HG02938 (cell line): ENCODE measurements at regions not wholly inside any gene's neighbourhood (a gene's known extent, or its start where the extent isn't known, plus 50 kb on each side); places are given as distances from the start of the nearest gene placed in this dataset.

ENCODE experiments used
- ATAC-seq: cut with Tn5 transposase; IDR thresholded peaks from one replicate; pipeline ENCODE4 v1.9.1; 2021; ENCODE audit warnings: mild to moderate bottlenecking, moderate library complexity; ENCODE audit not compliant: unreplicated experiment

DNA sequence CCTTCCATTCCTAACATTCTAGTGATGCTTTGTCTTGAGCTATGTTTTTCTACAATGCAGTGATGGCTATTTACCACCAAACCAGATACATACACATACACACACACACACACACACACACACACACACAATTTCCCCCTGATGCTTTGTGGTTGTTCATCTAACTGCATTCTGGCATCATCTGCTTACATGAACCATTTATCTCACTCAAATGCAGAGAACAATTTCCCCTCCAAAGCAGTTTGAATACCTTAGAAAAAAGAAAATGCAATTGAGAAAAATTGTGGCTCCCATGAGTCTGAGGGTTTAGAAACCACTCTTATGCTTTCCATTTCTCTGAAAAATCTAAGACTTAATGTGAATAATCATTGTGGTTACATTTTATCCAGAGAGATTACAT is 1024.8 kb downstream of the TLE4 start:
- no peak for ATAC-seq

- no peak for ATAC-seq
Observed at GRCh38 chr9:80595192-80595591, 1023.4 kb downstream of the TLE4 start.

DNA sequence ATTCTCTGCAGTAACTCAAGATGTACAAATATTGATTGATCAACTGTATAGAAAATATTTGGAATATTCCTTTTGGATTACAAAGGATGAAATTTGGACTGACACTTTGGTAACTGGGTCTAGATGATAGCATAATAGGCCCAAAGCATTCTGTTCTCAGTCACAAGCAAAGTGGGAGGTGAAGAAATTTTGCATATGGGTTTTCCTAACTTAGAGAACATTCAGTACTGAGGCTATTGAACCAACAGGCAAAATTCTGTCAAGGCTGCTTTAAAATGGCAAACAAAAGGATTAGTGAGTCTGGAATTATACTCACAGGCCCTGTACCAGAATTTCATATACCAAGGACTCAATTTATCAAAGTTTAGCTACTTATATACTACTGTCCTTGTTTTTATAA is 1020.6 kb downstream of the TLE4 start:
- ATAC-seq: no peak

GRCh38 chr9:80586786-80587330 is 1015.1 kb downstream of the TLE4 start:
- ATAC-seq: no peak

DNA sequence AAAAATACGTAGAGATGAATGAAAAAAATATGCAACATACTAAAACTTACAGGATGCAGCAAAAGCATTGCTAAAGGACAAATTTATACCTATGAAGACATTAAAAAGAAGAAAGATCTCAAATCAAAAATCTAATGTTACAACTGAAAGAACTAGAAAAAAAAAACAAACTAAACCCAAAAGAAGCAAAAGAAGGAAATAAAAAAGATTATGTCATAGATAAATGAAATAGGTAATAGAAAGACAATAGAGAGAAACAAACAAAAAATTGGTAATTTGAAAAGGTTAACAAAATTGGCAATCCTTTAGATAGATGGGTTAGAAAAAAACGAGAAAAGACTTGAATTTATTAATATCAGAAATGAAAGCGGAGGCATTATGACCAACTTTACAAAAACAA is 1000.2 kb downstream of the TLE4 start:
- ATAC-seq: no peak

DNA sequence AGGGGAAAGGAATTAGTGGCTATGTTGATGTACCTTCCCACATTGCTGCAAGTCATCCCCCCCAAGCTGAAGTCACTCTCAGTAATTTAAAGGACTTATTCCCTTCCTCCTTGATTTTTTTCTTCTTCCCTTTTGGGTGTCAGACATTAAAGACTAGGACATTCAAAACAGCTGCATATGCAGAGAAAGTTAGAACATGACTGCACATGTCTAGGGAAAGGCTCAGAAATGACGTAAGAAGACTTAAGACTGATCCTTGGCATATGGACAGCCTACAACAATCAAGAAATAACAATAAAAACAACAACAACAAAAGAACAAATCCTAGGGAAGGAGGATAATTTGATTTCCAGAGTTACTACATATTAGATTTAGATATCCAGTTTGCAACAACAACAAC is 997.5 kb downstream of the TLE4 start:
- no peak for ATAC-seq

DNA sequence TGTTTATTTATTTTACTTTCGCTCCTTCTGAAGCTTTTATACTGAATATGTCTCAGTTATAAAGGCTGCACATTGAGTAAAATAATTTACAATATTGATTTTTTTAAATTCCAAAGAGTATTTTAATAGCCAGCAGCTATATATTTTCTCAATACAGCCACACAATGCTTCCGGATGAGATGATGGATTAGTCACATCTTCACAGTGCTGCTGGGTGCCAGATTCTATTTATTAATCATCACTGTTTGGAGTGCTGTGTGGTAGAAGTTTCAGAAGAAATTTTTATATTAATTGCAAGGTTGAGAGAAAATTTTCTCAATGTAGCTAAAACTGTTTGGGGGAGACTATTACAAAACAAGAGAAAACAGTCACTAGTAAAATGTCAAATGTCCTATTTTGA is 989.8 kb downstream of the TLE4 start:
- ATAC-seq: no peak

DNA sequence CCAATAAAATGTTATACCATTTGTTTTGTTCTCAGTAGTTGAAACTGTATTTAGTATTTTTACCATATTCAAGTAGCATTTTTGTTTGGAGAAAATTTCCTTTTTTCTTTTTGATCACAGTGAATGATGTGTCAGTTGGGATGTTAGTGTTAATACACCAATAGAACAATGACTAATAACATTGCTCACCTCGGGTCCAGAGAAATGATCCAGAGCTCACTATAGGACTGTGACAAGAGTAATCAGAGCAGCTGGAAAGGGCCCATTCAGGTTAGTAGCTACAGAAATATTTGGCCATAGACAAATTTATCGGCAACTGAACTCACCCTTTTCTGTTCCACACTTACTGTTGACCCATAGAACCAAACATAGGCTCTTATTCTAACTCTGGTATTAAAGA is 989.2 kb downstream of the TLE4 start:
- ATAC-seq: no peak

GRCh38 chr9:80557256-80557655 is 985.5 kb downstream of the TLE4 start:
- ATAC-seq: no peak

DNA sequence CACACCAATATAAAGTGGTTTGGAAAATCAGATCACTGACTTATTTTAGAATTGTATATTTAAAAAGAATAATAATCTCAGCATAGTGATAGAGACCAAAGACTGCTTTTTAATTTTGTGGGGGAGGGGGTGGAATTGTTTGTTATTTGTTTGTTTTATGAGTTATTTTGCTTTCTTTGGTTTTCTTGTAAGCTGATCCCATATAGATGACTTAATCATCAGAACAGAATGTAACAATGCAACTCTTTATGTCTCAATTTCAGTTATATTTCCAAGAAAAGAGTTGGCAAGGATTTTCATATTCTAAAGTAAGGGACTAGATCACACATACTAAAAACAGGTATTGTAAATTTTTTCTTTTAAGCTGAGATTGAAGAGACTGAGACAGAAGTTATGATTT is 984.9 kb downstream of the TLE4 start:
- no peak for ATAC-seq

GRCh38 chr9:80555782-80556325 is 984.1 kb downstream of the TLE4 start:
- ATAC-seq: no peak

DNA sequence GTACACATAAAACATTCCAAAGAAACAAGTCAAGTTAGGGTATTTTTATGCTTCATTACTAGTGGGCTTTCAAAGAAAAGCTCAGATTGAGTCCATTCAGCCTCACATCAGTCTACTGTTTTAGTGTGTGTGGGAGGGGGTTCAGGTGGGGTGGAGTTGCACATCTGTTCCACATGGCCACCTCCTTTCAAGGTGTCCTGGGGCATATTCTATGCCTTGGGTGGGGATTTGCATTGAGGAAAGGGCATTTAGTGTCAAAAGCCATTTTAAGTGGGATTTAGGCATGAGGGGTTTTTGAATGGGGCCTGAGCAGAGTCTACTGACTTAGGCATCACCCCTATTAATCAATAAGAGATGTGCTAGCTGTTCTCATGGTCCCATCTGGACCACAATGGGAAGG is 983.1 kb downstream of the TLE4 start:
- no peak for ATAC-seq

GRCh38 chr9:80554301-80554700 is 982.5 kb downstream of the TLE4 start:
- ATAC-seq: no peak

DNA sequence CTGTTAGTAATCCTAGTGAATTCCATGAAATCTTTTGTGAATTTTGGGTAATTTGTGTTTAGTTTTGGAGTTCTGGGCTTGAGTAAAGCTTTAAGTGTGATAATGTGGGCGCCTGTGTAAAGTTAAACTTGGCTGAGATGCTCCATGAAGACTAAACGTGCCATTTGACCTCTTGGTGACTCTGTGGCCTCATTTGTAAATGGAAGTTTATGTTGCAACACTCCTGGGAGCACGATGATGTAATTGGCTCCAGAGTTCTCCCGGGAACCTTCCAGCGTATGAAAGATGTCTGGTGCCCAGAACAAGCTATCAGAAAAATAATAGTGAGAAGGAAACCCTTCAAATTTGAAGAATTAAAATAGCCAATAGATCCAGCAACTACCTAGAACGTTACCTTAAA is 981.2 kb downstream of the TLE4 start:
- no peak for ATAC-seq

- no peak for ATAC-seq
Observed at GRCh38 chr9:80550181-80550580, 978.4 kb downstream of the TLE4 start.

DNA sequence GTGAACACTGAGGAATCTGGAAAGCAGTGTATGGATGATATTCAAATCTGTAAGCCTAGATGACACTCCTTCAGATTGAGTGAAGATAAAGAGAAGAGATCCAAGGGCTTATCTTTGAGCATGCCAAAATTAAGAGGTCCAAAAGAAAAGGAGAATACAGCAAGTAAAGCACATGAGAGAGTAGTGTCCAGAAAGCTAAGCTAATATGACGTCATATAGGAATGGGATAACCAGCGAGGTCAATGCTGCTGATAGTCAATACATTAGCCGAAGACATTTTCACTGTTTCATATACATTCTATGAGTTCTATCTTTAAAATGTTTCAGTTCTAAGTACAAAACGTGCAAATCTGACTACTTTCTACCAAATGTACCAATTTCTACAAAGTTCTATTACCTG is 975.8 kb downstream of the TLE4 start:
- ATAC-seq: no peak

- ATAC-seq: no peak
Observed at GRCh38 chr9:80540387-80540786, 968.6 kb downstream of the TLE4 start.

DNA sequence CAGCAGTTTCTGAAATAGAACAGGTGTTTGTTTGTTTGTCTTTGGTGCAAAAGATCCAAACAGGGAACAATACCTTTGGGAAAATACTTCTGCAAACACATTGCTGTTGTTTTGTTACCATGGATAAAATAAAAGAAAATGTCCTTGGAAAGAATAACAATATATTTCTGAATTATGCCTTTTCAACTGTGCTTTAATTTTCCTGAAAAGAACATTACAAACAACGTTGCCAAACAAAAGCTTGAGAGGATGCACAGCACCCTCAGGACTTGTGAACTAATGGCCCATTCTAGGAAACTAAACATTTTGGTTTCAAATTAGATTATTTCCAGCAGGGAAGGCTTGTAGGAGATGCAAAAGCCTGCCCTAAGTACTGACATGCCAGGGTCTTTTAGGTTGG is 967.2 kb downstream of the TLE4 start:
- no peak for ATAC-seq

DNA sequence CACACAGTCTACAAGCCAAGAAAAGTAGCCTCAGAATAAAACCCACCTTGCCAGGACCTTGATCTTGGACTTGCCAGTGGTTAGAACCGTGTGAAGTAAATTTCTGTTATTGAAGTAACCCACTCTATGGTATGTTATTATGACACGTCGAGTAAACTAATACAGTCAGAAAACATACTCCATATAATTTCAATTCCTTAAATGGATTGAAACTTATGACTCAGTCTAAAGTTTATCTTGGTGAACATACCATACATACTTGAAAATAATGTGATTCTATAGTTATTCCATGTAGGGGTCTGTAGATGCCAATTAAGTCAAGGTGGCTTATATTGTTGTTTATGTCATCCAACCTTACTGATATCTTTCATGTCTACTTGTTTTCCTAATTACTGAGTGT is 950.7 kb downstream of the TLE4 start:
- no peak for ATAC-seq

GRCh38 chr9:80521151-80521550 is 949.4 kb downstream of the TLE4 start:
- ATAC-seq: no peak

DNA sequence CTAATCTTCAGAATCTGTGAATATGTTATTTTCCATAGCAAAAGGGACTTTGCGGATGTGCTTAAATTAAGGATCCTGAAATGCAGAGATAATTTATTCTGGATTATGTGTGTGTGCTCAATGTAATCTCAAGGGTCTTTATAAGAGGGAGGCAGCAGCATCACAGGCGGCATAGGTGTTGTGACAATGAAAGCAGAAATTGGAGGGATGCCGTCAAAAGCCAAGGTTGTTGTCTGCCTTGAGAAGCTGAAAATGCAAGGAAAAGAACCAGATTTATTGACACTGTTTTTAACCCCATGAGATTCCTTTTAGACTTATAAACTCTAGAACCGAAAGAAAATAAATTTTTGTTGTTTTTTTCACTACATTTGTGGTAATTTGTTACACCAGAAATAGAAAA is 948.5 kb downstream of the TLE4 start:
- no peak for ATAC-seq

- no peak for ATAC-seq
Observed at GRCh38 chr9:80518441-80518840, 946.7 kb downstream of the TLE4 start.

DNA sequence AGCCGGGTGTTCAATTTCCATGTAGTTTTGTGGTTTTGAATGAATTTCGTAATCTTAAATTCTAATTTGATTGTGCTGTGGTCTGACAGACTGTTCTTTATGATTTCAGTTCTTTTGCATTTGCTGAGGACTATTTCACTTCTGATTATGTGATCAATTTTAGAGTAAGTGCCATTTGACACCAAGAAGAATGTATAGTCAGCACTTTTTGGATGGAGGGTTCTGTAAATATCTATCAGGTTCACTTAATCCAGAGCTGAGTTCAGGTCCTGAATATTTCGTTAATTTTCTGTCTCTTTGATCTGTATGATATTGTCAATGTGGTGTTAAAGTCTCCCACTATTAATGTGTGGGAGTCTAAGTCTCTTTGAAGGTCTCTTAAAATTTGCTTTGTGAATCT is 944.9 kb downstream of the TLE4 start:
- no peak for ATAC-seq
